Fibroblast of lung (primary cell): ENCODE measurements at regions not wholly inside any gene's neighbourhood (a gene's known extent, or its start where the extent isn't known, plus 50 kb on each side); places are given as distances from the start of the nearest gene placed in this dataset.

Experiments
- DNase-seq, 2 donors: peaks; one replicate each; pipeline versions ENCODE4 v3.0.0 to v3.0.0-alpha.2; 2010; ENCODE audit warnings: low read depth in 2 of 2
- H2AFZ ChIP-seq: 2 replicates; pipeline ENCODE4 v1.5.1; 2012; ENCODE audit warnings: low read length, control low read depth, inconsistent platforms
- H3K27ac ChIP-seq: 2 replicates; pipeline ENCODE4 v1.5.1; 2011; ENCODE audit warnings: low read length, control low read depth; ENCODE audit not compliant: insufficient read depth
- H3K27me3 ChIP-seq: 2 replicates; pipeline ENCODE4 v1.5.1; 2011; ENCODE audit warnings: mild to moderate bottlenecking, low read length; ENCODE audit not compliant: control insufficient read depth, insufficient read depth
- H3K36me3 ChIP-seq: 2 replicates; pipeline ENCODE4 v1.5.1; 2011; ENCODE audit warnings: low read length; ENCODE audit not compliant: control insufficient read depth, insufficient read depth
- H3K4me1 ChIP-seq: 2 replicates; pipeline ENCODE4 v1.5.1; 2011; ENCODE audit warnings: low read length; ENCODE audit not compliant: control insufficient read depth, insufficient read depth; ENCODE audit errors: extremely low read depth
- H3K4me2 ChIP-seq: 2 replicates; pipeline ENCODE4 v1.5.1; 2011; ENCODE audit warnings: low read length, control low read depth; ENCODE audit not compliant: insufficient read depth; ENCODE audit errors: extremely low read depth
- H3K4me3 ChIP-seq, 4 experiments: fragments of 200-600 bp in 1 of 4; sonication (generic) in 1 of 4; replicated peaks in 1 of 4; 2 replicates each; pipeline ENCODE4 v1.5.1; 2011 to 2016; ENCODE audit warnings: low read length in 4 of 4, low read depth in 3 of 4, mild to moderate bottlenecking in 3 of 4, control low read depth in 2 of 4, inconsistent platforms in 1 of 4, mixed read lengths in 1 of 4; ENCODE audit not compliant: insufficient read depth in 1 of 4; ENCODE audit errors: control extremely low read depth in 1 of 4
- H3K79me2 ChIP-seq: 2 replicates; pipeline ENCODE4 v1.5.1; 2012; ENCODE audit warnings: mild to moderate bottlenecking, low read length, inconsistent platforms; ENCODE audit not compliant: control insufficient read depth, insufficient read depth
- H3K9ac ChIP-seq: 2 replicates; pipeline ENCODE4 v1.5.1; 2011; ENCODE audit warnings: mild to moderate bottlenecking, low read length, control low read depth; ENCODE audit not compliant: insufficient read depth
- H3K9me3 ChIP-seq: 2 replicates; pipeline ENCODE4 v1.5.1; 2012; ENCODE audit warnings: low read depth, low read length; ENCODE audit not compliant: control insufficient read depth, insufficient read depth
- H4K20me1 ChIP-seq: 2 replicates; pipeline ENCODE4 v1.5.1; 2011; ENCODE audit warnings: low read length; ENCODE audit not compliant: control insufficient read depth, insufficient read depth; ENCODE audit errors: extremely low read depth
- EZH2 ChIP-seq: IDR thresholded peaks from 2 replicates; pipeline ENCODE4 v1.5.1; 2012; ENCODE audit warnings: low read length, control low read depth, mild to moderate bottlenecking; ENCODE audit errors: missing control alignments
- TF ChIP-seq, protein P1 (sequence below), 2 donors: IDR thresholded peaks in 1 of 2; conservative IDR thresholded peaks in 1 of 2; 1 replicate in 1 of 2; 2 replicates in 1 of 2; pipeline ENCODE4 v1.5.1; 2011 to 2012; ENCODE audit warnings: low read length in 2 of 2, control low read depth in 1 of 2, inconsistent platforms in 1 of 2, low read depth in 1 of 2, mild to moderate bottlenecking in 1 of 2

DNA sequence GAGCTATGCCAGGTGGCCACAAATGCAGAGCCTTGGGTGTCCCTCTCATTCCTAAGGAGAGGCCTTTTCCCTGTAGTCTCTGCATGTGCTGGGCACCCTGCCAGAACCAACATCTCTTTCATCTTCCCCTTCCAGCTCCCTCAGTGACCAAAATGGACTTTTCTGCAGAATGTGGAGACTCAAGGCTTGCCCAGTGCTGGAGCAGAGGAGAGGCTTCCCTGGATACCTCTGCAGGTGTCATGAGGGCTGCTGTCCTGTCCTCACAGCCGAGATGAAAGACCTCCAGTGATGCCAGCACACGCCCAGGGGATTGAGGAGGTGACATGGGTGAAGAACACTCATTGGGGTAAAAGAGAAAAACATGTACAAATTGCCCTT lies 347.0 kb upstream of the AJAP1 start:
- Histone ChIP-seq H3K36me3 (no peaks in the 10 kb centered on the region), H4K20me1 (no peaks in the 10 kb centered on the region), H3K4me2 (no peak overlapping the region), H3K9ac (no peak overlapping the region), H3K4me1 (no peaks in the 10 kb centered on the region), H3K4me3 (no peak overlapping the region), H3K79me2 (no peaks in the 10 kb centered on the region), H3K9me3 (no peaks in the 10 kb centered on the region), H3K27me3 (no peaks in the 10 kb centered on the region), H2AFZ (no peak overlapping the region), H3K27ac (no peak overlapping the region)
- DNase-seq = no peak
- no peak for TF ChIP-seq EZH2
- TF ChIP-seq, protein P1, sequence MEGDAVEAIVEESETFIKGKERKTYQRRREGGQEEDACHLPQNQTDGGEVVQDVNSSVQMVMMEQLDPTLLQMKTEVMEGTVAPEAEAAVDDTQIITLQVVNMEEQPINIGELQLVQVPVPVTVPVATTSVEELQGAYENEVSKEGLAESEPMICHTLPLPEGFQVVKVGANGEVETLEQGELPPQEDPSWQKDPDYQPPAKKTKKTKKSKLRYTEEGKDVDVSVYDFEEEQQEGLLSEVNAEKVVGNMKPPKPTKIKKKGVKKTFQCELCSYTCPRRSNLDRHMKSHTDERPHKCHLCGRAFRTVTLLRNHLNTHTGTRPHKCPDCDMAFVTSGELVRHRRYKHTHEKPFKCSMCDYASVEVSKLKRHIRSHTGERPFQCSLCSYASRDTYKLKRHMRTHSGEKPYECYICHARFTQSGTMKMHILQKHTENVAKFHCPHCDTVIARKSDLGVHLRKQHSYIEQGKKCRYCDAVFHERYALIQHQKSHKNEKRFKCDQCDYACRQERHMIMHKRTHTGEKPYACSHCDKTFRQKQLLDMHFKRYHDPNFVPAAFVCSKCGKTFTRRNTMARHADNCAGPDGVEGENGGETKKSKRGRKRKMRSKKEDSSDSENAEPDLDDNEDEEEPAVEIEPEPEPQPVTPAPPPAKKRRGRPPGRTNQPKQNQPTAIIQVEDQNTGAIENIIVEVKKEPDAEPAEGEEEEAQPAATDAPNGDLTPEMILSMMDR (conservative IDR thresholded peaks at IDR 0.05 in 1 of 2, IDR thresholded peaks at IDR 0.05 in 1 of 2; ENCODE audit: low read depth in 1 of 2, low read length in 2 of 2) = no peak

DNA sequence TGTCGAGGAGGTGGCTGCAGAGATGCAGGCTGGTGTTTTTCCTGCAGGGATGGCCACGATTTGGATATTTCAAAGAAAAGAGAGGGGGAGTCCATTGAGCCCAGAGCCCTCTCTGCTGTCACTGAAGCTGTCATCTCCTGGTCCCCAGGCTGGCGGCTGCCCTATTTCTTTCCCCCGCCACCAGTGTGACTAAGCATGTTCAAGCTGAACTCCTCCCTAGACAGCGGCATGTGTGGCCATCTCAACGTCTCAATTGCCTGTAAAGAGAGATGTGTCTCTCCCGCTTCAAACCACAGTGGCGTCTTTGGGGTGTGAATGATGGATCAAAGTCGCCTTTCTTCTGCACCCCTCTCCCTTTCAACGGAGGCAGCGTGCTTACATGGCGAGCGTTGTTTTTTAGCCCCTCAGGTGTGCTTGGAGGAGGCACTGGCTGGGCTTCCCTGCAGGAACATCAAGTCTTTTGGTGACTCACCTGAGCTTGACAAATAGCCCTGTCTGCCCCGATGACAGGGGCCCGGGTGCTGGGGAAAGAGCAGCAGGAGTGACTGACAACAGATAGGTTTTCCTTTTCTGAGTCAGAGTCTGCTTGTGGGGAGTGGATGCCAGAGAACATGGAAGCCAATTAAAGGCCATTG lies 346.4 kb upstream of the AJAP1 start:
- Histone ChIP-seq H3K9me3 (no peaks in the 10 kb centered on the region), H3K4me2 (no peak overlapping the region), H3K27me3 (no peaks in the 10 kb centered on the region), H3K4me1 (no peaks in the 10 kb centered on the region), H3K4me3 (no peak overlapping the region), H3K9ac (no peak overlapping the region), H3K79me2 (no peaks in the 10 kb centered on the region), H2AFZ (no peak overlapping the region), H3K36me3 (no peaks in the 10 kb centered on the region), H3K27ac (no peak overlapping the region), H4K20me1 (no peaks in the 10 kb centered on the region)
- TF ChIP-seq, protein P1 (conservative IDR thresholded peaks at IDR 0.05 in 1 of 2, IDR thresholded peaks at IDR 0.05 in 1 of 2; ENCODE audit: low read depth in 1 of 2, low read length in 2 of 2) = no peak
- no peak for TF ChIP-seq EZH2
- no peak for DNase-seq

DNA sequence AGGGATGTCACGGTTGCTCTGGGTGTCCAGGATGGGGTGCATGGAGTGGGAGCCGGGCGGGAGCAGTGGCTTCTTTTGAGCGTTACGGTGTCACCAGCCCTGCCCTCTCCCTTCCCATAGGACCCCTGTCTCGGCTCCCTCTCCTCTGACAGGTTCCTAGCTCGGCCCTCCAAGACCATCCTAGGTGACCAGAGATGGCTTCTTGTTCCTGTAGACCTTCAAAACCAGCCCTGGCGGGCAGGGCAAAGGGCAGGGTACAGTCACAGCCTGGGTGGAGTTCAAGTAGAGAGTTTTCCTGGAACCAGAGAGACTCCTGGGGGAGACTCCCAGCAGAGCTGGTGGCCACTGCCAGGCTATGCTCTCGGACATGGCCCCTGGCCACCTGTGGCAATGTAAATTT lies 345.6 kb upstream of the AJAP1 start:
- H3K9ac ChIP-seq = no peak overlapping the region
- H3K79me2 ChIP-seq = no peaks in the 10 kb centered on the region
- H3K27ac ChIP-seq = no peak overlapping the region
- H3K27me3 ChIP-seq = no peaks in the 10 kb centered on the region
- no peak overlapping the region for H2AFZ ChIP-seq
- H3K4me3 ChIP-seq = no peak overlapping the region
- H3K9me3 ChIP-seq = no peaks in the 10 kb centered on the region
- no peaks in the 10 kb centered on the region for H3K4me1 ChIP-seq
- H3K4me2 ChIP-seq = no peak overlapping the region
- H3K36me3 ChIP-seq = no peaks in the 10 kb centered on the region
- H4K20me1 ChIP-seq = no peaks in the 10 kb centered on the region
- no peak for DNase-seq
- no peak for TF ChIP-seq EZH2
- TF ChIP-seq, protein P1 (conservative IDR thresholded peaks at IDR 0.05 in 1 of 2, IDR thresholded peaks at IDR 0.05 in 1 of 2; ENCODE audit: low read depth in 1 of 2, low read length in 2 of 2) = no peak
